GM23338 (cell line): ENCODE measurements at regions not wholly inside any gene's neighbourhood (a gene's known extent, or its start where the extent isn't known, plus 50 kb on each side); places are given as distances from the start of the nearest gene placed in this dataset.

ENCODE experiments used
- CTCF ChIP-seq, 2 experiments: fragments of 200-600 bp in 1 of 2; sonication (generic) in 1 of 2; conservative IDR thresholded peaks; 2 replicates each; pipeline versions ENCODE4 v1.5.1 to v1.6.1; 2016 to 2017; ENCODE audit warnings: antibody characterized with exemption in 2 of 2, low read depth in 2 of 2, mild to moderate bottlenecking in 2 of 2, moderate library complexity in 1 of 2
- EZH2 ChIP-seq: fragments of 200-600 bp; sonication (generic); IDR thresholded peaks from one replicate; pipeline ENCODE4 v1.8.0; 2017; ENCODE audit warnings: antibody characterized with exemption, mild to moderate bottlenecking, low read depth; ENCODE audit not compliant: unreplicated experiment

GRCh38 chr1:61566177-61566576, 158.8 kb downstream of the TM2D1 start:
- TF ChIP-seq EZH2 (no peak), CTCF (conservative IDR thresholded peaks at IDR 0.05; ENCODE audit: low read depth in 2 of 2) (no peak)
